CD14-positive monocyte (primary cell): ENCODE measurements at regions not wholly inside any gene's neighbourhood (a gene's known extent, or its start where the extent isn't known, plus 50 kb on each side); places are given as distances from the start of the nearest gene placed in this dataset.

Experiments
- DNase-seq, 3 donors: peaks; one replicate each; pipeline ENCODE4 v3.0.0-alpha.2; 2011 to 2022
- H2AFZ ChIP-seq: 2 replicates; pipeline ENCODE4 v1.6.0; 2012; ENCODE audit warnings: mild to moderate bottlenecking, low read depth, low read length, inconsistent platforms; ENCODE audit not compliant: insufficient read depth, poor library complexity, severe bottlenecking
- H3K27ac ChIP-seq, 2 donors: 1 replicate in 1 of 2; 2 replicates in 1 of 2; pipeline ENCODE4 v1.5.1; 2012 to 2013; ENCODE audit warnings: low read length in 2 of 2, control low read depth in 1 of 2, inconsistent platforms in 1 of 2, low read depth in 1 of 2, mild to moderate bottlenecking in 1 of 2
- H3K27me3 ChIP-seq, 2 donors: one replicate each; pipeline versions ENCODE4 v1.6.0 to v1.6.1; 2011 to 2013; ENCODE audit warnings: low read length in 2 of 2; ENCODE audit not compliant: control insufficient read depth in 2 of 2, insufficient read depth in 2 of 2
- H3K36me3 ChIP-seq, 2 donors: replicated peaks in 1 of 2; 1 replicate in 1 of 2; 2 replicates in 1 of 2; pipeline versions ENCODE4 v1.5.1 to v1.6.1; 2012 to 2013; ENCODE audit warnings: low read length in 2 of 2, control low read depth in 1 of 2, inconsistent platforms in 1 of 2, mild to moderate bottlenecking in 1 of 2; ENCODE audit not compliant: insufficient read depth in 2 of 2, control insufficient read depth in 1 of 2
- H3K4me1 ChIP-seq, 2 donors: 1 replicate in 1 of 2; 2 replicates in 1 of 2; pipeline versions ENCODE4 v1.5.1 to v1.6.1; 2012 to 2013; ENCODE audit warnings: low read length in 2 of 2, control low read depth in 1 of 2, inconsistent platforms in 1 of 2, mild to moderate bottlenecking in 1 of 2, moderate library complexity in 1 of 2; ENCODE audit not compliant: insufficient read depth in 2 of 2, control insufficient read depth in 1 of 2
- H3K4me2 ChIP-seq: replicated peaks from 2 replicates; pipeline ENCODE3; 2012; ENCODE audit warnings: low read length, moderate library complexity, mild to moderate bottlenecking; ENCODE audit not compliant: poor library complexity, severe bottlenecking; ENCODE audit errors: extremely low read depth
- H3K4me3 ChIP-seq, 3 experiments: fragments of 200-600 bp in 1 of 3; sonication (generic) in 1 of 3; replicated peaks in 1 of 3; 1 replicate in 2 of 3; 2 replicates in 1 of 3; pipeline ENCODE4 v1.5.1; 2011 to 2013; ENCODE audit warnings: low read length in 3 of 3, mild to moderate bottlenecking in 3 of 3, control low read depth in 2 of 3, low read depth in 2 of 3, inconsistent platforms in 1 of 3, moderate library complexity in 1 of 3
- H3K79me2 ChIP-seq: 2 replicates; pipeline ENCODE4 v1.6.0; 2012; ENCODE audit warnings: mild to moderate bottlenecking, control low read depth, inconsistent platforms, low read length, moderate library complexity; ENCODE audit not compliant: insufficient read depth
- H3K9ac ChIP-seq: 2 replicates; pipeline ENCODE4 v1.6.0; 2017; ENCODE audit warnings: low read length, mild to moderate bottlenecking; ENCODE audit not compliant: insufficient read depth, poor library complexity, severe bottlenecking
- H3K9me3 ChIP-seq, 2 donors: replicated peaks in 1 of 2; 1 replicate in 1 of 2; 2 replicates in 1 of 2; pipeline versions ENCODE4 v1.5.1 to v1.6.1; 2012 to 2013; ENCODE audit warnings: low read length in 2 of 2, control low read depth in 1 of 2; ENCODE audit not compliant: control insufficient read depth in 1 of 2, insufficient read depth in 1 of 2
- H4K20me1 ChIP-seq: 2 replicates; pipeline ENCODE4 v1.6.0; 2012; ENCODE audit warnings: mild to moderate bottlenecking, low read length, control low read depth, moderate library complexity; ENCODE audit not compliant: insufficient read depth
- H3K27ac Mint-ChIP-seq, 7 donors: one replicate each; pipeline ENCODE4 v1.8.0; 2020; ENCODE audit warnings: mild to moderate bottlenecking in 7 of 7, mixed read lengths in 7 of 7, moderate library complexity in 6 of 7, inconsistent platforms in 2 of 7
- H3K27me3 Mint-ChIP-seq, 3 donors: one replicate each; pipeline ENCODE4 v1.8.0; 2021 to 2022; ENCODE audit warnings: low read depth in 3 of 3, mild to moderate bottlenecking in 3 of 3, mixed read lengths in 3 of 3, moderate library complexity in 3 of 3, inconsistent platforms in 1 of 3
- H3K36me3 Mint-ChIP-seq, 2 donors: one replicate each; pipeline ENCODE4 v1.8.0; 2020; ENCODE audit warnings: mixed read lengths in 2 of 2, inconsistent platforms in 1 of 2, mild to moderate bottlenecking in 1 of 2
- H3K4me1 Mint-ChIP-seq: one replicate; pipeline ENCODE4 v1.8.0; 2020; ENCODE audit warnings: mild to moderate bottlenecking, mixed read lengths
- H3K4me3 Mint-ChIP-seq, 2 donors: one replicate each; pipeline ENCODE4 v1.8.0; 2020; ENCODE audit warnings: mild to moderate bottlenecking in 2 of 2, mixed read lengths in 2 of 2, moderate library complexity in 1 of 2
- H3K9me3 Mint-ChIP-seq, 7 donors: one replicate each; pipeline ENCODE4 v1.8.0; 2020 to 2022; ENCODE audit warnings: mixed read lengths in 7 of 7, mild to moderate bottlenecking in 6 of 7, moderate library complexity in 6 of 7, inconsistent platforms in 2 of 7
- WGBS: methylation state at CpG from one replicate; pipeline ENCODE4 v1.1.5; 2013; ENCODE audit warnings: missing lambda C conversion rate; ENCODE audit not compliant: insufficient coverage; 5-methylcytosine and 5-hydroxymethylcytosine counted together
- intact Hi-C, 2 donors: fragments of 100-400 bp; cut with micrococcal nuclease; formaldehyde crosslinking; loops; one replicate each; pipeline versions ENCODE4 v1.15.0 to v1.15.1; 2023
- TF ChIP-seq, protein P1 (sequence below): fragments of 200-600 bp; IDR thresholded peaks from one replicate; pipeline ENCODE4 v1.8.0; 2022; ENCODE audit warnings: antibody characterized with exemption, mild to moderate bottlenecking

DNA sequence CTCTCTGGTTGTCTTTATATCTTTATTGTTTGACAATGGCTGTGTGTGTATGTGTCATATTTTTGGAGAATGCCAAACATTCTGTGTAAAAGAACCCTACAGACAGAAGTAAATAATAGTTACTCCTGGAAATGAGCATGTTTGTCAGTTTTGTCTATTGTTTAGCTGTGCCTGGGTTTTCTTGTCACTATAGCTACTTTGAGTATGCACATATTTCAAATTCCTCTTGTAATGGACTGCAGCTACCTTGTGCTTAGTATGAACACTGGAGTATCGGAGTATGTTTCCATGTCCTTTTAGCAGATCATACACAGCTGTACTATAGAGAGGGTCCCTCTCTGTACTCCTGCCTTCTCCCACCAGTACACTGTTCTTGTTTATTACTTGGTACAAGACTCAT lies 58.0 kb upstream of the DOCK10 start:
- intact Hi-C loops: no loop called here
- no peak for DNase-seq
- Mint-ChIP-seq H3K4me1 (no peaks in the 10 kb centered on the region), H3K4me3 (no peak overlapping the region), H3K36me3 (no peaks in the 10 kb centered on the region), H3K27ac (no peak overlapping the region), H3K27me3 (no peaks in the 10 kb centered on the region), H3K9me3 (peaks cover 0 to 4% (median 0%) of the 10 kb centered on the region in 7 donors)
- no CpG with 5 or more reads among the region's 1 CpG for WGBS
- no peaks in the 10 kb centered on the region for H4K20me1 ChIP-seq
- H3K79me2 ChIP-seq: no peaks in the 10 kb centered on the region
- H3K4me2 ChIP-seq: no peak overlapping the region
- no peak overlapping the region for H3K27ac ChIP-seq
- H3K36me3 ChIP-seq: no peaks in the 10 kb centered on the region
- TF ChIP-seq, protein P1, sequence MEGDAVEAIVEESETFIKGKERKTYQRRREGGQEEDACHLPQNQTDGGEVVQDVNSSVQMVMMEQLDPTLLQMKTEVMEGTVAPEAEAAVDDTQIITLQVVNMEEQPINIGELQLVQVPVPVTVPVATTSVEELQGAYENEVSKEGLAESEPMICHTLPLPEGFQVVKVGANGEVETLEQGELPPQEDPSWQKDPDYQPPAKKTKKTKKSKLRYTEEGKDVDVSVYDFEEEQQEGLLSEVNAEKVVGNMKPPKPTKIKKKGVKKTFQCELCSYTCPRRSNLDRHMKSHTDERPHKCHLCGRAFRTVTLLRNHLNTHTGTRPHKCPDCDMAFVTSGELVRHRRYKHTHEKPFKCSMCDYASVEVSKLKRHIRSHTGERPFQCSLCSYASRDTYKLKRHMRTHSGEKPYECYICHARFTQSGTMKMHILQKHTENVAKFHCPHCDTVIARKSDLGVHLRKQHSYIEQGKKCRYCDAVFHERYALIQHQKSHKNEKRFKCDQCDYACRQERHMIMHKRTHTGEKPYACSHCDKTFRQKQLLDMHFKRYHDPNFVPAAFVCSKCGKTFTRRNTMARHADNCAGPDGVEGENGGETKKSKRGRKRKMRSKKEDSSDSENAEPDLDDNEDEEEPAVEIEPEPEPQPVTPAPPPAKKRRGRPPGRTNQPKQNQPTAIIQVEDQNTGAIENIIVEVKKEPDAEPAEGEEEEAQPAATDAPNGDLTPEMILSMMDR: no peak
- H3K27me3 ChIP-seq: no peaks in the 10 kb centered on the region
- no peaks in the 10 kb centered on the region for H3K4me1 ChIP-seq
- H3K9me3 ChIP-seq: no peaks in the 10 kb centered on the region
- H3K4me3 ChIP-seq: no peak overlapping the region
- H2AFZ ChIP-seq: no peak overlapping the region
- no peak overlapping the region for H3K9ac ChIP-seq

DNA sequence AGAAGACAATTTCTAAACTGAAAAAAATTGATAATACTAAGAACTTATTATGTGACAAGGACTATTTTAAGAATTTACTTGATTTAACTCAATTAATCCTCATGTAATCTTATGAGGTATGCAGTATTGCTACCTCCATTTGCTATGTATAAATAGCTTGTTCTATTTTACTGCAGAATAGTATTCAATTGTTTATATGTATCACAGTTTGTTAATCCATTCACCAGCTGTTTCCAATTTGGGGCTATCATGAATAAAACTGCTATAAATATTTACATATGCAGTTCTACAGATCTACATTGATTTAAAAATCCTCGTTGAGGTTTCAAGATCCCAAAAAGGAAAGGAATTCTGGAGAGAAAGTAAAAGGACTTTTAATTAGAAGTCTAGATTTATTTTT lies 54.8 kb upstream of the DOCK10 start:
- H3K9ac ChIP-seq: no peak overlapping the region
- no peaks in the 10 kb centered on the region for H3K9me3 ChIP-seq
- H3K4me2 ChIP-seq: no peak overlapping the region
- H3K4me1 ChIP-seq: no peaks in the 10 kb centered on the region
- no peaks in the 10 kb centered on the region for H3K79me2 ChIP-seq
- H3K9me3 Mint-ChIP-seq: peaks cover 0 to 4% (median 1%) of the 10 kb centered on the region in 7 donors
- no peaks in the 10 kb centered on the region for H3K36me3 Mint-ChIP-seq
- H3K4me3 ChIP-seq: no peak overlapping the region
- intact Hi-C loops: no loop called here
- H3K27ac Mint-ChIP-seq: no peak overlapping the region
- H3K27me3 ChIP-seq: no peaks in the 10 kb centered on the region
- TF ChIP-seq, protein P1: no peak
- no peaks in the 10 kb centered on the region for H3K36me3 ChIP-seq
- H3K4me1 Mint-ChIP-seq: no peaks in the 10 kb centered on the region
- H3K27me3 Mint-ChIP-seq: no peaks in the 10 kb centered on the region
- no peak overlapping the region for H2AFZ ChIP-seq
- WGBS: no CpG with 5 or more reads among the region's 1 CpG
- no peaks in the 10 kb centered on the region for H4K20me1 ChIP-seq
- H3K27ac ChIP-seq: no peak overlapping the region
- H3K4me3 Mint-ChIP-seq: no peak overlapping the region
- DNase-seq: no peak
